H9 (cell line): ENCODE measurements at regions not wholly inside any gene's neighbourhood (a gene's known extent, or its start where the extent isn't known, plus 50 kb on each side); places are given as distances from the start of the nearest gene placed in this dataset.

Source experiments
- DNase-seq: peaks from one replicate; pipeline ENCODE4 v3.0.0-alpha.2; 2017
- H2AFZ ChIP-seq: one replicate; pipeline ENCODE4 v1.6.1; 2013; ENCODE audit warnings: mild to moderate bottlenecking, low read length, control low read depth, moderate library complexity
- H2AK5ac ChIP-seq: 2 replicates; pipeline ENCODE4 v1.6.1; 2013; ENCODE audit warnings: low read length, control low read depth, mixed read lengths; ENCODE audit not compliant: insufficient read length
- H2BK120ac ChIP-seq: one replicate; pipeline ENCODE4 v1.6.1; 2013; ENCODE audit warnings: low read depth, mild to moderate bottlenecking, low read length, control low read depth, inconsistent platforms; ENCODE audit not compliant: poor library complexity, severe bottlenecking
- H2BK12ac ChIP-seq: 2 replicates; pipeline ENCODE4 v1.6.1; 2013; ENCODE audit warnings: low read length, control low read depth, mixed read lengths, low read depth; ENCODE audit not compliant: insufficient read length
- H2BK15ac ChIP-seq: 2 replicates; pipeline ENCODE4 v1.6.1; 2013; ENCODE audit warnings: low read depth, low read length, control low read depth
- H2BK20ac ChIP-seq: one replicate; pipeline ENCODE4 v1.6.1; 2013; ENCODE audit warnings: low read depth, mild to moderate bottlenecking, low read length, control low read depth, inconsistent platforms; ENCODE audit not compliant: poor library complexity, severe bottlenecking
- H2BK5ac ChIP-seq: 2 replicates; pipeline ENCODE4 v1.6.1; 2013; ENCODE audit warnings: low read length, control low read depth, mixed read lengths; ENCODE audit not compliant: insufficient read length
- H3K14ac ChIP-seq: 2 replicates; pipeline ENCODE4 v1.6.1; 2013; ENCODE audit warnings: low read length, control low read depth; ENCODE audit not compliant: insufficient read depth
- H3K18ac ChIP-seq: 2 replicates; pipeline ENCODE4 v1.6.1; 2013; ENCODE audit warnings: low read depth, mild to moderate bottlenecking, mixed read lengths, low read length, control low read depth; ENCODE audit not compliant: insufficient read length
- H3K23ac ChIP-seq: 2 replicates; pipeline ENCODE4 v1.6.1; 2013; ENCODE audit warnings: low read length, control low read depth, mixed read lengths, low read depth; ENCODE audit not compliant: insufficient read length
- H3K23me2 ChIP-seq: 2 replicates; pipeline ENCODE4 v1.6.1; 2013; ENCODE audit warnings: low read depth, mild to moderate bottlenecking, mixed read lengths, low read length, control low read depth; ENCODE audit not compliant: insufficient read length, poor library complexity, severe bottlenecking
- H3K27ac ChIP-seq: 2 replicates; pipeline ENCODE4 v1.5.1; 2013; ENCODE audit warnings: low read length, control low read depth, mixed read lengths, low read depth; ENCODE audit not compliant: insufficient read length
- H3K27me3 ChIP-seq: 2 replicates; pipeline ENCODE4 v1.6.1; 2013; ENCODE audit warnings: low read length, control low read depth, inconsistent platforms; ENCODE audit not compliant: insufficient read depth
- H3K4ac ChIP-seq: 2 replicates; pipeline ENCODE4 v1.6.1; 2013; ENCODE audit warnings: low read depth, mild to moderate bottlenecking, control low read depth, inconsistent platforms, low read length, moderate library complexity
- H3K4me1 ChIP-seq: 2 replicates; pipeline ENCODE4 v1.6.1; 2013; ENCODE audit warnings: low read length, control low read depth, inconsistent platforms; ENCODE audit not compliant: insufficient read depth
- H3K4me2 ChIP-seq: 2 replicates; pipeline ENCODE4 v1.6.1; 2013; ENCODE audit warnings: low read length, control low read depth, mixed read lengths; ENCODE audit not compliant: insufficient read length, insufficient read depth
- H3K56ac ChIP-seq: 2 replicates; pipeline ENCODE4 v1.6.1; 2013; ENCODE audit warnings: low read depth, mild to moderate bottlenecking, mixed read lengths, low read length, control low read depth; ENCODE audit not compliant: insufficient read length
- H3K79me1 ChIP-seq: 2 replicates; pipeline ENCODE4 v1.6.1; 2013; ENCODE audit warnings: low read depth, mild to moderate bottlenecking, moderate library complexity, low read length, control low read depth, inconsistent platforms; ENCODE audit not compliant: insufficient read depth, poor library complexity, severe bottlenecking
- H3K79me2 ChIP-seq: 2 replicates; pipeline ENCODE4 v1.6.1; 2013; ENCODE audit warnings: low read length, control low read depth, inconsistent platforms; ENCODE audit not compliant: insufficient read depth
- H3K9ac ChIP-seq: 2 replicates; pipeline ENCODE4 v1.6.1; 2013; ENCODE audit warnings: low read length, control low read depth, mixed read lengths; ENCODE audit not compliant: insufficient read length; ENCODE audit errors: extremely low read depth
- H3K9me3 ChIP-seq: one replicate; pipeline ENCODE4 v1.6.1; 2013; ENCODE audit warnings: low read depth, low read length, inconsistent platforms; ENCODE audit not compliant: control insufficient read depth
- H3T11ph ChIP-seq: one replicate; pipeline ENCODE4 v1.6.1; 2013; ENCODE audit warnings: mild to moderate bottlenecking, low read length, control low read depth, inconsistent platforms
- H4K20me1 ChIP-seq: one replicate; pipeline ENCODE4 v1.6.1; 2013; ENCODE audit not compliant: control insufficient read depth, insufficient read length, insufficient read depth
- H4K5ac ChIP-seq: 2 replicates; pipeline ENCODE4 v1.6.1; 2013; ENCODE audit warnings: low read depth, mild to moderate bottlenecking, mixed read lengths, low read length, control low read depth; ENCODE audit not compliant: insufficient read length
- H4K8ac ChIP-seq: replicated peaks from 2 replicates; pipeline ENCODE4 v1.6.1; 2013; ENCODE audit warnings: low read length, control low read depth, mixed read lengths, low read depth; ENCODE audit not compliant: insufficient read length
- H4K91ac ChIP-seq: 2 replicates; pipeline ENCODE4 v1.6.1; 2013; ENCODE audit warnings: low read depth, mild to moderate bottlenecking, moderate library complexity, mixed read lengths, low read length, control low read depth; ENCODE audit not compliant: insufficient read length
- H3K27ac Mint-ChIP-seq, 3 experiments: 2 replicates in 2 of 3; 3 replicates in 1 of 3; pipeline ENCODE4 v1.8.0; 2020 to 2021; ENCODE audit warnings: mixed read lengths in 3 of 3, mild to moderate bottlenecking in 1 of 3, moderate library complexity in 1 of 3
- H3K27me3 Mint-ChIP-seq: 2 replicates; pipeline ENCODE4 v1.8.0; 2021; ENCODE audit warnings: low read depth, mild to moderate bottlenecking, moderate library complexity, mixed read lengths
- H3K36me3 Mint-ChIP-seq, 3 experiments: 2 replicates in 2 of 3; 3 replicates in 1 of 3; pipeline ENCODE4 v1.8.0; 2020 to 2021; ENCODE audit warnings: low read depth in 3 of 3, mixed read lengths in 3 of 3; ENCODE audit not compliant: insufficient read depth in 1 of 3
- H3K4me1 Mint-ChIP-seq, 2 experiments: 2 replicates each; pipeline ENCODE4 v1.8.0; 2020; ENCODE audit warnings: mixed read lengths in 2 of 2
- H3K4me3 Mint-ChIP-seq, 2 experiments: 2 replicates in 1 of 2; 3 replicates in 1 of 2; pipeline ENCODE4 v1.8.0; 2020 to 2021; ENCODE audit warnings: mild to moderate bottlenecking in 2 of 2, mixed read lengths in 2 of 2, moderate library complexity in 1 of 2
- H3K9me3 Mint-ChIP-seq, 2 experiments: 2 replicates in 1 of 2; 3 replicates in 1 of 2; pipeline ENCODE4 v1.8.0; 2020; ENCODE audit warnings: mild to moderate bottlenecking in 2 of 2, mixed read lengths in 2 of 2, moderate library complexity in 1 of 2
- CTCF ChIP-seq: fragments of 200-600 bp; sonication (generic); conservative IDR thresholded peaks from 3 replicates; pipeline ENCODE4 v1.8.0; 2021; ENCODE audit warnings: antibody characterized with exemption, mild to moderate bottlenecking
- WGBS: extraction: QIAGEN DNeasy Blood & Tissue Kit; methylation state at CpG from one replicate; pipeline ENCODE4 v1.1.7; 2013; ENCODE audit warnings: missing lambda C conversion rate, low lambda C conversion rate, mixed read lengths; ENCODE audit not compliant: insufficient read length; ENCODE audit errors: extremely low coverage; 5-methylcytosine and 5-hydroxymethylcytosine counted together

DNA sequence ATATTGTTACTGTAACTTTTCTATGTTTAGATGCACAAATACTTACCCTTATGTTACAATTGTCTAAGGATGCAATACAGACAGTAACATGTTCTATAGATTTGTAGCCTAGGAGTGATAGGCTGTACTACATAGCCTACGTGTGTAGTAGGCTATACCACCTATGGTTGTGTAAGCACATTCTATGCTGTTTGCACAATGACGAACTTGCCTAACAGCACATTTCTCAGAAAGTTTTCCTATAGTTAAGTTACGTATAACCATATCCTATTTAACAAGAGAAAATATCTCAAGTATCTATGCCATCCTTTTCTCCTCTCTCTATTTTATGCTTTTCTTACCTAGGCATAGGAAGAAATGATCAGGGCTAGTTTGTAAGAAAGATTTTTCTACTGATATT lies 710.8 kb upstream of the HTR2C start:
- Histone ChIP-seq H3K79me1 (no peaks in the 10 kb centered on the region), H3K23ac (no peak overlapping the region), H4K91ac (no peak overlapping the region), H3K79me2 (no peaks in the 10 kb centered on the region), H4K8ac (no peak overlapping the region), H4K20me1 (no peaks in the 10 kb centered on the region), H2BK120ac (no peak overlapping the region), H3K56ac (no peak overlapping the region), H2AFZ (no peak overlapping the region), H2BK15ac (no peak overlapping the region), H3T11ph (no peak overlapping the region), H2BK12ac (no peak overlapping the region), H2BK5ac (no peak overlapping the region), H3K27me3 (no peaks in the 10 kb centered on the region), H3K4ac (no peak overlapping the region), H3K9me3 (no peaks in the 10 kb centered on the region), H3K14ac (no peak overlapping the region), H3K9ac (no peak overlapping the region), H3K27ac (no peak overlapping the region), H2BK20ac (no peak overlapping the region), H2AK5ac (no peak overlapping the region), H3K23me2 (no peaks in the 10 kb centered on the region), H4K5ac (no peak overlapping the region), H3K4me2 (no peak overlapping the region), H3K4me1 (no peaks in the 10 kb centered on the region; the same call in 1 of the 2 replicates), H3K18ac (no peak overlapping the region)
- Mint-ChIP-seq H3K4me3 (no peak overlapping the region), H3K9me3 (peaks cover 4 to 14% of the 10 kb centered on the region in 2 experiments; a peak in 4 of 5 replicates), H3K36me3 (peaks cover 20 to 62% (median 55%) of the 10 kb centered on the region in 3 experiments), H3K27me3 (no peaks in the 10 kb centered on the region), H3K4me1 (peaks cover 6 to 9% of the 10 kb centered on the region in 2 experiments), H3K27ac (no peak overlapping the region)
- DNase-seq = no peak
- WGBS = no CpG with 5 or more reads among the region's 3 CpGs
- TF ChIP-seq CTCF = no peak
